HCT116 (cell line): ENCODE measurements at regions not wholly inside any gene's neighbourhood (a gene's known extent, or its start where the extent isn't known, plus 50 kb on each side); places are given as distances from the start of the nearest gene placed in this dataset.

Experiments used
- ATAC-seq: fragments of 200-7000 bp; cut with Tn5 transposase; 2 replicates; pipeline ENCODE4 v1.9.1; 2020; ENCODE audit warnings: mild to moderate bottlenecking, moderate library complexity
- BruUV-seq: library from RNA; stranded (reverse); fragments of 400-500 nt; replicated peaks from 2 replicates; lab custom pipeline; 2021; lab: Mats Ljungman, UMichigan
- CTCF ChIA-PET: fragments of 300-600 bp; sonication (Branson Sonifier 250); formaldehyde crosslinking; loops from one replicate; lab custom pipeline; 2021; ENCODE audit warnings: antibody characterized with exemption; lab: Charles Lee
- POLR2A ChIA-PET: fragments of 300-600, 350-600 bp; sonication (Branson Sonifier 250); formaldehyde crosslinking; loops from one replicate; lab custom pipeline; 2021; ENCODE audit warnings: antibody characterized with exemption; lab: Charles Lee
- RAD21 ChIA-PET, 2 experiments: fragments of 300-600 bp; sonication (Branson Sonifier 250); formaldehyde crosslinking; loops; one replicate each; lab custom pipeline; 2023; ENCODE audit warnings: low total read pairs in 2 of 2; ENCODE audit not compliant: uncharacterized antibody in 2 of 2, unreplicated experiment in 2 of 2, low non-redundant PET in 1 of 2; lab: Charles Lee
- DNase-seq: peaks from one replicate; pipeline ENCODE4 v3.0.0-alpha.2; 2010; ENCODE audit warnings: low read depth, low spot score
- H2AFZ ChIP-seq: fragments of 200-600 bp; shearing (Covaris generic), sonication (generic); 2 replicates; pipeline ENCODE4 v1.6.1; 2017; ENCODE audit warnings: low read depth, mixed run types, mixed read lengths, antibody characterized with exemption, low read length; ENCODE audit not compliant: poor library complexity, severe bottlenecking
- H3K27ac ChIP-seq: 2 replicates; pipeline ENCODE4 v1.5.1; 2012; ENCODE audit warnings: low read depth, low read length
- H3K27me3 ChIP-seq: fragments of 200-600 bp; sonication (generic); 2 replicates; pipeline ENCODE4 v1.6.1; 2016; ENCODE audit warnings: mixed run types, low read length, mixed read lengths; ENCODE audit not compliant: insufficient read depth
- H3K36me3 ChIP-seq, 2 experiments: fragments of 200-500 bp in 1 of 2; fragments of 200-600 bp in 1 of 2; sonication (Bioruptor generic) in 1 of 2; sonication (generic) in 1 of 2; 2 replicates each; pipeline versions ENCODE4 v1.5.1 to v1.6.1; 2014 to 2016; ENCODE audit warnings: low read length in 2 of 2, inconsistent platforms in 1 of 2, mixed read lengths in 1 of 2, mixed run types in 1 of 2; ENCODE audit not compliant: insufficient read depth in 2 of 2, control insufficient read depth in 1 of 2
- H3K4me1 ChIP-seq, 2 experiments: fragments of 200-600 bp in 1 of 2; sonication (generic) in 1 of 2; 2 replicates each; pipeline versions ENCODE4 v1.5.1 to v1.6.1; 2012 to 2017; ENCODE audit warnings: low read length in 2 of 2, inconsistent platforms in 1 of 2, mild to moderate bottlenecking in 1 of 2, mixed read lengths in 1 of 2, mixed run types in 1 of 2, moderate library complexity in 1 of 2; ENCODE audit not compliant: insufficient read depth in 2 of 2, control insufficient read depth in 1 of 2
- H3K4me2 ChIP-seq: fragments of 200-600 bp; sonication (generic); 2 replicates; pipeline ENCODE4 v1.6.1; 2017; ENCODE audit warnings: mixed run types, low read length, mixed read lengths
- H3K4me3 ChIP-seq, 2 experiments: fragments of 200-600 bp in 1 of 2; sonication (generic) in 1 of 2; replicated peaks in 1 of 2; 2 replicates each; pipeline ENCODE4 v1.5.1; 2011 to 2016; ENCODE audit warnings: low read length in 2 of 2, control low read depth in 1 of 2, low read depth in 1 of 2, mild to moderate bottlenecking in 1 of 2, mixed read lengths in 1 of 2, mixed run types in 1 of 2
- H3K79me2 ChIP-seq: fragments of 200-600 bp; sonication (generic); 2 replicates; pipeline ENCODE4 v1.6.1; 2017; ENCODE audit warnings: mild to moderate bottlenecking, mixed run types, low read length, moderate library complexity, mixed read lengths; ENCODE audit not compliant: insufficient read depth
- H3K9ac ChIP-seq: fragments of 200-600 bp; sonication (generic); 2 replicates; pipeline ENCODE4 v1.6.1; 2016; ENCODE audit warnings: low read length, mixed read lengths
- H3K9me2 ChIP-seq: fragments of 200-600 bp; sonication (generic), shearing (Covaris generic); 2 replicates; pipeline ENCODE4 v1.6.1; 2017; ENCODE audit warnings: mixed run types, mild to moderate bottlenecking, moderate library complexity; ENCODE audit not compliant: insufficient read depth
- H3K9me3 ChIP-seq, 2 experiments: fragments of 200-500 bp in 1 of 2; fragments of 200-600 bp in 1 of 2; sonication (Bioruptor generic) in 1 of 2; sonication (generic) in 1 of 2; 2 replicates each; pipeline ENCODE4 v1.6.1; 2014 to 2017; ENCODE audit warnings: low read length in 2 of 2, mixed read lengths in 2 of 2, inconsistent platforms in 1 of 2, low read depth in 1 of 2, mild to moderate bottlenecking in 1 of 2, mixed run types in 1 of 2, moderate library complexity in 1 of 2; ENCODE audit not compliant: control insufficient read depth in 1 of 2, insufficient read depth in 1 of 2
- H4K20me1 ChIP-seq: fragments of 200-600 bp; sonication (generic), shearing (Covaris generic); 2 replicates; pipeline ENCODE4 v1.6.1; 2017; ENCODE audit warnings: mixed run types, mild to moderate bottlenecking, moderate library complexity; ENCODE audit not compliant: insufficient read depth
- ELF1 ChIP-seq: IDR thresholded peaks from 2 replicates; pipeline ENCODE4 v1.6.1; 2012; ENCODE audit warnings: low read depth, borderline replicate concordance
- SIN3A ChIP-seq: IDR thresholded peaks from 2 replicates; pipeline ENCODE4 v1.6.1; 2012; ENCODE audit warnings: low read depth
- SP1 ChIP-seq: IDR thresholded peaks from 2 replicates; pipeline ENCODE4 v1.6.1; 2012; ENCODE audit warnings: low read depth
- intact Hi-C: fragments of 100-400 bp; cut with micrococcal nuclease; formaldehyde crosslinking; loops from 2 replicates; pipeline ENCODE4 v1.10.0; 2022
- TF ChIP-seq, protein P1 (sequence below): IDR thresholded peaks from 2 replicates; pipeline ENCODE4 v1.6.1; 2012; ENCODE audit warnings: low read depth
- TF ChIP-seq, protein P2 (sequence below): IDR thresholded peaks from 2 replicates; pipeline ENCODE4 v1.6.1; 2012
- TF ChIP-seq, protein P3 (sequence below): IDR thresholded peaks from 2 replicates; pipeline ENCODE4 v1.6.1; 2011; ENCODE audit warnings: mild to moderate bottlenecking, low read length, moderate library complexity; ENCODE audit not compliant: insufficient replicate concordance; ENCODE audit errors: extremely low read depth

DNA sequence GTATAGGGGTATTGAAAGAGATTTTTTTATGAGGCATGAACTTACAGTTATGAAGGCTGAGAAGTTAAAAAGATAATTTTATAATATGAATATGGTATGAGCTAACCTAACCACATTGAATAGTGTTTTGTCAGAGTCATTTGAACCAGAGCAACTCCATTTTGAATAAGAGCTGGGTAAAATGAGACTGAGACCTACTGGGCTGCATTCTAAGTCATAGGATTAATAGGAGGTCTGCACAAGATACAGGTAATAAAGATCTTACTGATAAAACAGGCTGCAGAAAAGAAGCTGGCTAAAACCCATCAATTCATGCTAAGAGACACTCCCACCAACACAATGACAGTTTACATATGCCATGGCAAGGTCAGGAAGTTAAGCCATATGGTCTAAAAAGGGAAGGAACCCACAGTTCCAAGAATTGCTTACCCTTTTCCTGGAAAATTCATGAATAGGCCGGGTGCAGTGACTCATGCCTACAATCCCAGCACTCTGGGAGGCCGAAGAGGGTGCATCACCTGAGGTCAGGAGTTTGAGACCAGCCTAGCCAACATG is 209.2 kb downstream of the TECRL start:
- CTCF ChIA-PET: no interaction called here
- TF ChIP-seq SP1: no peak
- TF ChIP-seq ELF1: no peak
- TF ChIP-seq SIN3A: no peak
- TF ChIP-seq, protein P1, sequence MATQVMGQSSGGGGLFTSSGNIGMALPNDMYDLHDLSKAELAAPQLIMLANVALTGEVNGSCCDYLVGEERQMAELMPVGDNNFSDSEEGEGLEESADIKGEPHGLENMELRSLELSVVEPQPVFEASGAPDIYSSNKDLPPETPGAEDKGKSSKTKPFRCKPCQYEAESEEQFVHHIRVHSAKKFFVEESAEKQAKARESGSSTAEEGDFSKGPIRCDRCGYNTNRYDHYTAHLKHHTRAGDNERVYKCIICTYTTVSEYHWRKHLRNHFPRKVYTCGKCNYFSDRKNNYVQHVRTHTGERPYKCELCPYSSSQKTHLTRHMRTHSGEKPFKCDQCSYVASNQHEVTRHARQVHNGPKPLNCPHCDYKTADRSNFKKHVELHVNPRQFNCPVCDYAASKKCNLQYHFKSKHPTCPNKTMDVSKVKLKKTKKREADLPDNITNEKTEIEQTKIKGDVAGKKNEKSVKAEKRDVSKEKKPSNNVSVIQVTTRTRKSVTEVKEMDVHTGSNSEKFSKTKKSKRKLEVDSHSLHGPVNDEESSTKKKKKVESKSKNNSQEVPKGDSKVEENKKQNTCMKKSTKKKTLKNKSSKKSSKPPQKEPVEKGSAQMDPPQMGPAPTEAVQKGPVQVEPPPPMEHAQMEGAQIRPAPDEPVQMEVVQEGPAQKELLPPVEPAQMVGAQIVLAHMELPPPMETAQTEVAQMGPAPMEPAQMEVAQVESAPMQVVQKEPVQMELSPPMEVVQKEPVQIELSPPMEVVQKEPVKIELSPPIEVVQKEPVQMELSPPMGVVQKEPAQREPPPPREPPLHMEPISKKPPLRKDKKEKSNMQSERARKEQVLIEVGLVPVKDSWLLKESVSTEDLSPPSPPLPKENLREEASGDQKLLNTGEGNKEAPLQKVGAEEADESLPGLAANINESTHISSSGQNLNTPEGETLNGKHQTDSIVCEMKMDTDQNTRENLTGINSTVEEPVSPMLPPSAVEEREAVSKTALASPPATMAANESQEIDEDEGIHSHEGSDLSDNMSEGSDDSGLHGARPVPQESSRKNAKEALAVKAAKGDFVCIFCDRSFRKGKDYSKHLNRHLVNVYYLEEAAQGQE: no peak
- TF ChIP-seq, protein P2, sequence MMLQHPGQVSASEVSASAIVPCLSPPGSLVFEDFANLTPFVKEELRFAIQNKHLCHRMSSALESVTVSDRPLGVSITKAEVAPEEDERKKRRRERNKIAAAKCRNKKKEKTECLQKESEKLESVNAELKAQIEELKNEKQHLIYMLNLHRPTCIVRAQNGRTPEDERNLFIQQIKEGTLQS: no peak
- TF ChIP-seq, protein P3, sequence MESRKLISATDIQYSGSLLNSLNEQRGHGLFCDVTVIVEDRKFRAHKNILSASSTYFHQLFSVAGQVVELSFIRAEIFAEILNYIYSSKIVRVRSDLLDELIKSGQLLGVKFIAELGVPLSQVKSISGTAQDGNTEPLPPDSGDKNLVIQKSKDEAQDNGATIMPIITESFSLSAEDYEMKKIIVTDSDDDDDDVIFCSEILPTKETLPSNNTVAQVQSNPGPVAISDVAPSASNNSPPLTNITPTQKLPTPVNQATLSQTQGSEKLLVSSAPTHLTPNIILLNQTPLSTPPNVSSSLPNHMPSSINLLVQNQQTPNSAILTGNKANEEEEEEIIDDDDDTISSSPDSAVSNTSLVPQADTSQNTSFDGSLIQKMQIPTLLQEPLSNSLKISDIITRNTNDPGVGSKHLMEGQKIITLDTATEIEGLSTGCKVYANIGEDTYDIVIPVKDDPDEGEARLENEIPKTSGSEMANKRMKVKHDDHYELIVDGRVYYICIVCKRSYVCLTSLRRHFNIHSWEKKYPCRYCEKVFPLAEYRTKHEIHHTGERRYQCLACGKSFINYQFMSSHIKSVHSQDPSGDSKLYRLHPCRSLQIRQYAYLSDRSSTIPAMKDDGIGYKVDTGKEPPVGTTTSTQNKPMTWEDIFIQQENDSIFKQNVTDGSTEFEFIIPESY: no peak
- TF ChIP-seq, all 23 proteins: peak for 0
- H3K9me3 ChIP-seq: peaks cover 7 to 8% of the 10 kb centered on the region in 2 experiments; a peak in 2 of 4 replicates
- POLR2A ChIA-PET: no interaction called here
- DNase-seq (no peak), ATAC-seq (no peak)
- H3K4me3 ChIP-seq: no peak overlapping the region
- no peaks in the 10 kb centered on the region for H4K20me1 ChIP-seq
- no peak overlapping the region for H2AFZ ChIP-seq
- H3K79me2 ChIP-seq: no peaks in the 10 kb centered on the region
- H3K27ac ChIP-seq: no peak overlapping the region
- RAD21 ChIA-PET: no interaction called here
- H3K9ac ChIP-seq: no peak overlapping the region
- H3K36me3 ChIP-seq: no peaks in the 10 kb centered on the region
- H3K27me3 ChIP-seq: no peaks in the 10 kb centered on the region
- H3K9me2 ChIP-seq: no peaks in the 10 kb centered on the region
- no peak overlapping the region for H3K4me2 ChIP-seq
- intact Hi-C loops: no loop called here
- no TSS peak for BruUV-seq
- no peaks in the 10 kb centered on the region for H3K4me1 ChIP-seq
